Sigmoid colon (tissue), 6 donors: ENCODE measurements at regions not wholly inside any gene's neighbourhood (a gene's known extent, or its start where the extent isn't known, plus 50 kb on each side); places are given as distances from the start of the nearest gene placed in this dataset.

ENCODE experiments used
- DNase-seq: peaks from one replicate; pipeline ENCODE4 v3.0.0-alpha.2; 2019
- H3K27ac ChIP-seq, 4 donors: fragments of 200-600 bp; sonication (generic); one replicate each; pipeline ENCODE4 v1.5.1; 2016 to 2019; ENCODE audit warnings: mild to moderate bottlenecking in 1 of 4
- H3K27me3 ChIP-seq, 3 donors: fragments of 200-600 bp; sonication (generic); one replicate each; pipeline ENCODE4 v1.5.1; 2019; ENCODE audit warnings: mild to moderate bottlenecking in 1 of 3
- H3K36me3 ChIP-seq, 4 donors: fragments of 200-600 bp; sonication (generic); one replicate each; pipeline ENCODE4 v1.5.1; 2016 to 2019
- H3K4me1 ChIP-seq, 4 donors: fragments of 200-600 bp; sonication (generic); one replicate each; pipeline ENCODE4 v1.5.1; 2017 to 2019
- H3K4me3 ChIP-seq, 4 donors: fragments of 200-600 bp; sonication (generic); one replicate each; pipeline ENCODE4 v1.5.1; 2017 to 2019; ENCODE audit warnings: mild to moderate bottlenecking in 2 of 4, moderate library complexity in 1 of 4
- H3K9me3 ChIP-seq, 4 donors: fragments of 200-600 bp in 3 of 4; sonication (generic) in 3 of 4; one replicate each; pipeline versions ENCODE4 v1.5.1 to v1.6.1; 2013 to 2019
- CTCF ChIP-seq, 4 experiments: fragments of 450-650 bp in 3 of 4; fragments of 200-600 bp in 1 of 4; IDR thresholded peaks; one replicate each; pipeline ENCODE4 v1.5.1; 2016 to 2019; ENCODE audit warnings: antibody characterized with exemption in 4 of 4, mild to moderate bottlenecking in 3 of 4, moderate library complexity in 2 of 4
- EP300 ChIP-seq, 4 donors: sonication (generic); formaldehyde crosslinking; IDR thresholded peaks; one replicate each; pipeline ENCODE4 v1.6.1; 2017; ENCODE audit warnings: antibody characterized with exemption in 4 of 4
- POLR2A ChIP-seq, 2 donors: fragments of 450-650 bp; IDR thresholded peaks; one replicate each; pipeline ENCODE4 v1.6.1; 2016; ENCODE audit warnings: antibody characterized with exemption in 2 of 2, mild to moderate bottlenecking in 2 of 2, moderate library complexity in 2 of 2
- POLR2AphosphoS5 ChIP-seq, 4 donors: sonication (generic); formaldehyde crosslinking; IDR thresholded peaks; one replicate each; pipeline ENCODE4 v1.6.1; 2017; ENCODE audit warnings: antibody characterized with exemption in 4 of 4
- whole genome bisulfite sequencing, 2 donors: extraction: QIAGEN DNeasy Blood & Tissue Kit; methylation state at CpG; one replicate each; pipeline ENCODE4 v1.1.7; 2013; 5-methylcytosine and 5-hydroxymethylcytosine counted together
- intact Hi-C: fragments of 100-400 bp; cut with DNase I; formaldehyde crosslinking; loops from one replicate; pipeline ENCODE4 v1.15.1; 2023
- donor health status: healthy with polysubstance abuse.
- donor health status: healthy.

GRCh38 chr6:24987446-24988115 is 51.8 kb upstream of the RIPOR2 start:
- Histone ChIP-seq H3K27ac (no peak overlapping the region), H3K9me3 (peaks cover 0 to 9% (median 0%) of the 10 kb centered on the region in 4 donors), H3K27me3 (no peaks in the 10 kb centered on the region), H3K4me3 (no peak overlapping the region), H3K4me1 (peaks cover 0 to 8% (median 2%) of the 10 kb centered on the region in 4 donors), H3K36me3 (no peaks in the 10 kb centered on the region)
- 91 to 93% methylated on average over 4 of the region's 4 CpGs for WGBS, 2 donors
- TF ChIP-seq CTCF (IDR thresholded peaks at IDR 0.05) = no peak
- no peak for TF ChIP-seq POLR2AphosphoS5 (IDR thresholded peaks at IDR 0.05)
- no peak for TF ChIP-seq POLR2A (IDR thresholded peaks at IDR 0.05)
- TF ChIP-seq EP300 (IDR thresholded peaks at IDR 0.05) = no peak
- intact Hi-C loops = no loop called here
- no peak for DNase-seq

- H3K4me1 ChIP-seq = peaks cover 0 to 6% (median 2%) of the 10 kb centered on the region in 4 donors
- H3K4me3 ChIP-seq = no peak overlapping the region
- intact Hi-C loops = no loop called here
- no peaks in the 10 kb centered on the region for H3K36me3 ChIP-seq
- no peaks in the 10 kb centered on the region for H3K27me3 ChIP-seq
- DNase-seq = no peak
- TF ChIP-seq POLR2AphosphoS5 (IDR thresholded peaks at IDR 0.05) = no peak
- TF ChIP-seq POLR2A (IDR thresholded peaks at IDR 0.05) = no peak
- no peak for TF ChIP-seq CTCF (IDR thresholded peaks at IDR 0.05)
- no peak for TF ChIP-seq EP300 (IDR thresholded peaks at IDR 0.05)
- no peak overlapping the region for H3K27ac ChIP-seq
- peaks cover 0 to 9% (median 0%) of the 10 kb centered on the region in 4 donors for H3K9me3 ChIP-seq
These were observed 52.8 kb upstream of the RIPOR2 start for GRCh38 chr6:24988562-24988961.

DNA sequence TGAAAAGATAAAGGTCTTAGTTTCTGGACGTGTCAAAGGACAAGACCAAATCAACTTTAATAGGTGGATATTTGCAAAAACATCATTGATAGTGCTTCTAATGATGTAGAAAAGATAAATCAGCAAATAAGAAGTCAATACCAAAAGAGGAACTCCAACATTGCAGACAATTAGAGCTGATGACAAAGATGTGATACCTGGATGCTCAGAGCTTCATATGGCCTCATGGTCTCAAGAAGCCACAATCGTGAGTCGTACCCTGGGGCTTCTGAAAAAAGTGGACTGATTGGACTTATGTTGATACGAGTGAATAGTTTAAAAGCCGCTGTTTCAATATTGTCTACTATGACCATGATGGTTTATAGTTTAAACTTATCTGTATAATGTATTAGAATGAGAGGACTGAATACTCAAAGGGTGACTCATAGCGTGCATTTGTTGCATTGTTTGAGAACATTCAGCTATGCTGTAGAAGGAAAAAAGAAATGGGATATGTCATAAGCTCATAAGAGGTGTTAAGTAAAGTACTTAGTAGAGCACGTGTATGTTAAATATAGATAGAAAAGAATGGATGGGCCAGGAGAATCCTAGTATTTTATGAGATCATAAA is 54.6 kb upstream of the RIPOR2 start:
- Histone ChIP-seq H3K9me3 (peaks cover 0 to 9% (median 0%) of the 10 kb centered on the region in 4 donors), H3K4me3 (no peak overlapping the region), H3K4me1 (peaks cover 0 to 6% (median 2%) of the 10 kb centered on the region in 4 donors), H3K36me3 (no peaks in the 10 kb centered on the region), H3K27ac (no peak overlapping the region), H3K27me3 (no peaks in the 10 kb centered on the region)
- DNase-seq = no peak
- TF ChIP-seq CTCF (IDR thresholded peaks at IDR 0.05) (no peak), EP300 (IDR thresholded peaks at IDR 0.05) (no peak), POLR2A (IDR thresholded peaks at IDR 0.05) (no peak), POLR2AphosphoS5 (IDR thresholded peaks at IDR 0.05) (no peak)
- WGBS, 2 donors = 85 to 92% methylated on average over 7 of the region's 7 CpGs
- intact Hi-C loops = loop anchor here (2.0 kb wide), 1 partner anchor 132 kb away; no protein-coding TSS in a partner anchor

DNA sequence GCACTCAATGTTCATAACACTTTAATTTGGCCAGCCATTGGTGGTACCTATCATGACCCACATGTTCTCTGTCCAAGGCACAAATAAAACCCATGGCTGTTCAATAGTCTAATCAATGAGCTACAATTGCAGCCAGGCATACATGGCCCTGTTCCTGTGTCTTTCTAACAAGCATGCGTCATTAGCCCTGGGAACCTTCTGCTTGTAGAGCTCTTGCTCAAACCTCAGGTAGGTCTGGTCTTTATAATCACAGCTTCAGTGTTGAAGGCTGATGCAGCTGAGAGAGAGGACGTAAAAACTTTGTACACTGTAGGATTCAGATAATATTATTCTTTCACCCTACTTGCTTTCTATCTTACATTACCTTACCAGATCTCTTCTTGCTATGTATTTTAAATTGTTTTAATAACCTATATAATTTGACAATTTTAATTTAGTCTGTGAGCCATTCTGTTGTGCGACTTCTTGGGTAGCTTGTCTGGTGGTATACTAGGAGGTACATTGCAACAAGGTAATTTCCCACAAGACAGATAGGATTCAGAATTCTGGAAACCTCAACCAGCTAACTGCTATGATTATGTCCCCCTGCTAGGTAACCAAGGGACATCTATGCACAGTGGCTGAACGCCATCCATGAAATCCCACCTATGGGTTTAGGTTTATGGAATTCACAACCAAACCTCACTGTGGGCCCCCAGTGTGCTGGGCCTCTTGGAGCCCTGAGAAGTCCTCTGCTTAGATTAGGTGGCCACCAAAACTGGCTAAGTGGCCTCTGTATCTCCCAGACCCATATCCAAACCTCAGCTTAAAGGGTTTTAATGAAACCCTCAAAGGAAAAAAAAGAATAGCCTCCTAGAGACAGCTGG is 55.4 kb upstream of the RIPOR2 start:
- no peak overlapping the region for H3K4me3 ChIP-seq
- no peak overlapping the region for H3K27ac ChIP-seq
- H3K4me1 ChIP-seq = peaks cover 0 to 6% (median 2%) of the 10 kb centered on the region in 4 donors
- DNase-seq = no peak
- peaks cover 0 to 9% (median 0%) of the 10 kb centered on the region in 4 donors for H3K9me3 ChIP-seq
- intact Hi-C loops = loop anchor here (2.0 kb wide), 1 partner anchor 132 kb away; no protein-coding TSS in a partner anchor
- TF ChIP-seq CTCF (IDR thresholded peaks at IDR 0.05) (no peak), EP300 (IDR thresholded peaks at IDR 0.05) (no peak), POLR2A (IDR thresholded peaks at IDR 0.05) (no peak), POLR2AphosphoS5 (IDR thresholded peaks at IDR 0.05) (no peak)
- H3K36me3 ChIP-seq = no peaks in the 10 kb centered on the region
- H3K27me3 ChIP-seq = no peaks in the 10 kb centered on the region
- WGBS, 2 donors = 88 to 95% methylated on average over 4 of the region's 4 CpGs
